CD4-positive, alpha-beta T cell treated with Interleukin-12 subunit alpha and Interleukin-12 subunit beta, for 1 hour (primary cell): ENCODE measurements at regions not wholly inside any gene's neighbourhood (a gene's known extent, or its start where the extent isn't known, plus 50 kb on each side); places are given as distances from the start of the nearest gene placed in this dataset.
"Not testable (repeated sequence)": the region's sequence is repeated elsewhere in the genome, so short reads cannot be mapped to it uniquely, and the experiment has no call there.

Experiments
- DNase-seq: peaks from one replicate; pipeline ENCODE4 v3.0.0-alpha.2; 2020

DNA sequence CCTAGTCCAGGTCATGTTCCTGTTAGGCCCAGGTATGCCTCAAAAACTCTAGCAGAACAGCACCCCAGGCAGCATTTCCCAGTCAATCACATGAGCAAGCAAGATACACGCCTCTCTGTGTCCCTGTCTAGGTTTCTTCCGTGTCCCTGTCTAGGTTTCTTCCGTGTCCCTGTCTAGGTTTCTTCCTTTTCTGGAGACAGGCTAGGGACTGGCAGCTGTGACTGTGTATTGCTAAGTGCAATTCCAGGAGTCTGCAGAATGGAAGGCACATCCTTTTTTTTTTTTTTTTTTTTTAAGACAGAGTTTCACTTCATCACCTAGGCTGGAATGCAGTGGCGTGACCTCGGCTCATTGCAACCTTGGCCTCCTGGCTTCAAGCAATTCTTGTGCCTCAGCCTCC, 77.6 kb downstream of the SETD4 start:
- no peak for DNase-seq

GRCh38 chr21:35981514-35982070, 78.7 kb downstream of the SETD4 start:
- no peak for DNase-seq

GRCh38 chr21:35980821-35981220, 79.5 kb downstream of the SETD4 start:
- DNase-seq, result no peak

DNA sequence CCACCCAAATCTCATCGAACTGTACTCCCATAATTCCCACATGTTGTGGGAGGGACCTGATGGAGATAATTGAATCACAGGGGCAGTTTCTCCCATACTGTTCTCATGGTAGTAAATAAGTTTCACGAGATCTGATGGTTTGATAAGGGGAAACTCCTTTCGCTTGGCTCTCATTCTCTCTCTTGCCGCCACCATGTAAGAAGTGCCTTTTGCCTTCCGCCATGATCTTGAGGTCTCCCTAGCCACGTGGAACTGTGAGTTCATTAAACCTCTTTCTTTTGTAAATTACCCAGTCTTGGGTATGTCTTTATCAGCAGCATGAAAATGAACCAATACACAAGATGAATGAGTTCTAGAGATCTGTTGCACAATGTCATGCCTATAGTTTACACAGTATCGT, 82.5 kb downstream of the SETD4 start:
- DNase-seq, result not testable (repeated sequence)

DNA sequence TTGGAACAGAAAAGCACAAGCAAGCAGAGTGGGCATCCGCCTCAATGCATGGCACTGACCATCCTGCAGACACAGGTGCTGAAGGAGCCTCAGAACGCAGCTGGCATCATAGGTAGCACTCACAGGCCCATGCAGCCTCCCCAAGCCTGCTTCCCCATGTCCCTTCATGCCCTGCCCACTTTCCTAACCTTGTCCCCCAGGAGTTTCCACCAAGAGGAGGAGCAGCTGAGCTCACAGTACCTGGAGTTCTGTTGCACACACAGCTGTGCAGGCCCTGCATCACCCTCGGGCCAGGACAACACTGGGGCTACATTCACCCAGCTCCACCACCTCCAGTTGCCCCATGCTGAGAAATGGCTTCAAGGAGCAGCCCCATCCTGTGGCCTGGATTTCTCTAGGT, 83.4 kb downstream of the SETD4 start:
- no peak for DNase-seq

DNA sequence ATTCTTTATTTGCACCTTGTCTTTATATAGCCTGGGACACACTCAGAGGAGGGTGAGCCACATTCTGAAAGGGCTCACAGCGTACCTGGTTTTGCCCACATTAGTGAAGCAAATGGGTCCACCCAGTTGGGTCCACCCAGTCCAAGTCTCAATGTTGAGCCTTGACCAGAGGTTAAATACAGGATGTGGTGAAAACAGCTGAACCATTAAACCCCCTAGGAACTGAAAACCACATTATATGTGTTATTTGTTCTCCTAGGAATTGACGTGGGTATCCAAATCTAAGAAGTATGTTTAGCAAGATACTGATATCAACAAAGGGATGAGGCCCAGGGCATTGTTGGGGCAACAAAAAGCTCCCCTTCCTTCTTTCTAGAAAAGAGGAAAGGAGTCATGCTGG, 83.8 kb downstream of the SETD4 start:
- DNase-seq, result no peak

GRCh38 chr21:35974775-35975174, 85.6 kb downstream of the SETD4 start:
- no peak for DNase-seq

GRCh38 chr21:35971824-35972223, 88.5 kb downstream of the SETD4 start:
- no peak for DNase-seq

DNA sequence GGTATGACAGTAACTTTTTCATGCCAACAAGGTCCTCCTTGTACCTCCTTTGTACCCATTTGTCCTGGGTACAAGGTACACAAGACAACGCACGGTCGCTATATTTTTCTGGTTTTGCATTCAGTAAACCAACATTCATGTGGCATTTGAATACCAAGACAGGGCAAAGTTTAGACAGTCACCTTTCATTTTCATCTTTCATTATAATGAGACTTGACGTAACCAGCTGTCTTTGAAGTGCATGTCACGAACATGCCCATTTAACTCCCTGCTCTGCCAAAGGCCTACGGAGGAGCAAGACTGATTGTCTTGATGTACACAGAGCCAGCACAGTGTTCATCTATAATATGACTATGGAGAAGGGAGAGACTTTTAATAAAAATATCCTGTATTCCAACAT, 91.0 kb downstream of the SETD4 start:
- no peak for DNase-seq

GRCh38 chr21:35968564-35968963, 91.8 kb downstream of the SETD4 start:
- no peak for DNase-seq

DNA sequence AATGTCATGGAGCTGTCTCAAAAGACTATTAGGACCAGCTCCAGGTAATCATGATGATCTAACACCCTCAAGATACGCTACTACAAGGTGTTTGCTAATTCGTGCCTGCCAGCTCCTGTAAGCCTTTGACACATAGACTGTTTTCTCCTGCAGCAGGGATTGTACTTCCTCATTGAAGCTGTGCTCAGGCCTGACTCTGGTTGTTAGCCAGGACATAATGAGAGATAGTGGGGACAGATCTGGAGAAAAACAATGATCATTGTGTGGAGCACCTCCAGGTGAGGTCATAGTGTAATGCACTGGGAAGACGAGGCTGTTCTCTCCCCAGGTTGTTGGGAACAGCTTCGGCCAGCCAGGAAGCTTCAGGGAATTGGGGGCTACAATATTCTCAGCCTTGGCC, 94.6 kb downstream of the SETD4 start:
- DNase-seq, result no peak

DNA sequence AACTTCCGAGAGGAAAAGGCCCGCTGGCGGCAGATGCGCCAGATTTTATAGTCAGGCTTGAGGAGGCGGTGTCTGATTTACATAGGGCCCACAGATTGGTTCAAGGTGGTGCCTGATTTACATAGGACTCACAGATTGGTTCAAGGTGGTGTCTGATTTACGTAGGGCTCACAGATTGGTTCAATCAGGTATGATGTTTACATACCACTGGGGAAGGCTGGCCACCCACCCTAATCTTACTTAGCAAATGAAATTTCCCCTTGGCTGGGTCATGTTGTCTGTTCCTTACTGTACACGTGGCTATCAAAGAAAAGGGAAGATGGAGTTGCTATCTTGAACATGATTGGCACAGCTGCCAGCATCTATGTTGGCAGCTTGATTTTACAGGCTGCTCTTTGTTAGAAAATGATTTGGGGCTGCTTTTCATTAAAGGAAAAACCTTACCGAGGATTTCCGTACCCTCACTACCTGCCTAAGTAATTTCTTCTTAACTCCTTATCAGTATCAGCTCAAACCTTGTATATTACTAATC, 96.3 kb downstream of the SETD4 start:
- DNase-seq, result no peak

- DNase-seq, result no peak
Observed at GRCh38 chr21:35962917-35963316, 97.4 kb downstream of the SETD4 start.

DNA sequence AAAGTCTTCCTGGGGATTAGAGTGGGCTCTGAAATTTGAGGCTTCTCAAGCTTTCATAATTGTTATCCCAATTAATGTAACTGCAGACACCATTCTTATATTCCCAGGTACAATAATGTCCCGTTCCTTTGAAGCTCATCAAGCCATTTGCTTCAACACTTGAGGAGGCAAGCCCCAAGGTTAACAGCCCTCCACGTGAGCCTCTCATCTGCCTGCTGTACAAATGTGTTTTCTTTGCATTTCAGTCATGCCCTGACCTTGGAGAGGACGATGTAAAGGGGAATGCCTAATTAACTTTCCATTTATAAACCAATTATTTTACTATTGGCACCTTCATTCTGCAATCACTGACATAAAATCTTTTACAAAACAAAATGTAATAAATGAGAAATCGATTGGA, 106.3 kb downstream of the SETD4 start:
- DNase-seq, result no peak

GRCh38 chr21:35953597-35953996, 106.7 kb downstream of the SETD4 start:
- DNase-seq, result no peak

DNA sequence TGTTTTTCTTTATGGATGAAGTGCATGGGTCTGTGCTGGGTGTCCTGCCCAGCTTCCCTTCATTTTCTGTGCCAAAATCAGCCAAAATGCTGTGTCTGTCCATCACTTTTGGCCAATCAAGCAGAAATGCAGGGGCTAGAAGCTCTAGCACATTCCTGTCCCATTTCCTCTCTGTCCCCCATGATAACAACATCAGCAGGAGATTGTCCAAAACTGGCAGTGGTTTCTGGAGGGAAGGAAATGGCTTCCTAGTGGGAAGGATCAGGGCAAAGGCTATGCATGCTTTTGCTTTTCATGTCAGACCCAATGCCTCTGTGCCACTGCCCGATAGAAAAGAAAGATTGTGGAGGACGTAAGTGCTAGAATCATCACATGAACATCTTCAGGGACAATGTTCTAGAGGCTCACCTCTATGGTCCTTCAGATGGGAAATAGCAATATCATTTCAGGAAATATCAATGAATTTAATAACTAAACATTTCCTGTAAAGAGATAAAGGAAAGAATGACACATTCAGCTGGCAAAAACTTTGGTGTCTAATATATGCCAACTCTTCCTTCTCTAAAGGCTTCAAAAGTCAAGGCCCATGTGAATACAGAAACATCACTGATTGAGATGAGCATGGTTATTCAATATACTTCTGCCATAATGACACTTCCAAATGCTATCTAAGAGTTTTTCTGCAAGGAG, 107.5 kb downstream of the SETD4 start:
- no peak for DNase-seq

- no peak for DNase-seq
Observed at GRCh38 chr21:35948982-35949381, 111.3 kb downstream of the SETD4 start.

DNA sequence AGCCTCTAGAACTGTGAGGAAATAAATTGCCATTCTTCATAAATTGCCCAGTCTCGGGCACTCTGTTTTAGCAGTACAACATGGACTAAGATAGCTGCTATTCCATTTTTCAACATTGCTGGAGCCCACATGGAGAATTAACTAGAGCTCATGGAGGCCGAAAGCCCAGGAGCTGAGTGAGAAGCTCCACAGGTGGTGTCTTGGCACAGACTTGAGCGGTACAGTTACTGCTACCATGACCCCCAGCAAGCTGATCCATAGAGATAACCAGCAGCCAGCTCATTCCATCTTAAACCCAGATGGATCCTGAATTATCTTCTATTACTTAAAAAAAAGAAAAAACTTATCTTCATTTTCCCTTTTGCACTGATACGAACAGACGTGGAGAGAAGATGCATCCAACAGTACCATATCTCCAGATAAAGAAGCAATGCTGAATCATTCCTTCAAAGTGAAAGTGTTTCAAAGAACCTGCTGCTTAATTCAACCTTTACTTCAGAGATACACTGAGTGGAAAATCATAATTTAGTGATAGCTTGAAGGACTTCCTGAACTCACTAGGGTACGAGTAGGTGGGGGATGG, 115.1 kb downstream of the SETD4 start:
- no peak for DNase-seq

GRCh38 chr21:35943752-35944151, 116.6 kb downstream of the SETD4 start:
- no peak for DNase-seq

GRCh38 chr21:35942211-35943144, 117.8 kb downstream of the SETD4 start:
- no peak for DNase-seq

- no peak for DNase-seq
Observed at GRCh38 chr21:35940074-35940927, 120.0 kb downstream of the SETD4 start.

GRCh38 chr21:35938446-35938845, 121.9 kb downstream of the SETD4 start:
- DNase-seq, result no peak
